Ovary (tissue), 3 donors: ENCODE measurements at regions not wholly inside any gene's neighbourhood (a gene's known extent, or its start where the extent isn't known, plus 50 kb on each side); places are given as distances from the start of the nearest gene placed in this dataset.

Experiments
- CTCF ChIP-seq, 3 donors: fragments of 450-650 bp in 2 of 3; fragments of 200-600 bp in 1 of 3; IDR thresholded peaks; one replicate each; pipeline versions ENCODE4 v1.5.1 to v1.8.0; 2016 to 2022; ENCODE audit warnings: antibody characterized with exemption in 3 of 3, mild to moderate bottlenecking in 1 of 3
- EP300 ChIP-seq: sonication (generic); formaldehyde crosslinking; IDR thresholded peaks from one replicate; pipeline ENCODE4 v1.6.1; 2017; ENCODE audit warnings: antibody characterized with exemption
- donor health status: DM: no; HTN: no; CAD: no.

GRCh38 chr7:112888781-112889180 is 98.6 kb upstream of the TMEM168 start:
- TF ChIP-seq CTCF (IDR thresholded peaks at IDR 0.05) (no peak), EP300 (no peak)
